HG03520 (cell line): ENCODE measurements at regions not wholly inside any gene's neighbourhood (a gene's known extent, or its start where the extent isn't known, plus 50 kb on each side); places are given as distances from the start of the nearest gene placed in this dataset.
"Not testable (repeated sequence)": the region's sequence is repeated elsewhere in the genome, so short reads cannot be mapped to it uniquely, and the experiment has no call there.

Source experiments
- ATAC-seq: cut with Tn5 transposase; IDR thresholded peaks from one replicate; pipeline ENCODE4 v1.9.1; 2021; ENCODE audit warnings: mild to moderate bottlenecking, moderate library complexity; ENCODE audit not compliant: unreplicated experiment

GRCh38 chr15:79738143-79738542 is 158.7 kb downstream of the MTHFS start:
- ATAC-seq = no peak

- no peak for ATAC-seq
Measured at GRCh38 chr15:79740561-79740960, 156.3 kb downstream of the MTHFS start.

- ATAC-seq = no peak
Measured at GRCh38 chr15:79743032-79743431, 153.8 kb downstream of the MTHFS start.

GRCh38 chr15:79744485-79744884 is 152.3 kb downstream of the MTHFS start:
- not testable (repeated sequence) for ATAC-seq

GRCh38 chr15:79756365-79756764 is 140.4 kb downstream of the MTHFS start:
- no peak for ATAC-seq

GRCh38 chr15:79765081-79765480 is 131.7 kb downstream of the MTHFS start:
- ATAC-seq = no peak

- ATAC-seq = no peak
Measured at GRCh38 chr15:79769069-79769481, 127.7 kb downstream of the MTHFS start.

- no peak for ATAC-seq
Measured at GRCh38 chr15:79769933-79770759, 126.7 kb downstream of the MTHFS start.

GRCh38 chr15:79773128-79773527 is 123.7 kb downstream of the MTHFS start:
- no peak for ATAC-seq

GRCh38 chr15:79775821-79776220 is 121.0 kb downstream of the MTHFS start:
- ATAC-seq = no peak

- ATAC-seq = no peak
Measured at GRCh38 chr15:79777916-79778315, 118.9 kb downstream of the MTHFS start.

GRCh38 chr15:79778378-79778990 is 118.3 kb downstream of the MTHFS start:
- ATAC-seq = no peak

- no peak for ATAC-seq
Measured at GRCh38 chr15:79779746-79780145, 117.1 kb downstream of the MTHFS start.

GRCh38 chr15:79782307-79782706 is 114.5 kb downstream of the MTHFS start:
- ATAC-seq = not testable (repeated sequence)
